ENCODE measurements at regions not wholly inside any gene's neighbourhood (a gene's known extent, or its start where the extent isn't known, plus 50 kb on each side); places are given as distances from the start of the nearest gene placed in this dataset.

- no peak for TF ChIP-seq CTCF (IDR thresholded peaks at IDR 0.05)
- no peak for TF ChIP-seq POLR2A (IDR thresholded peaks at IDR 0.05)
- no peak for TF ChIP-seq POLR2AphosphoS5 (IDR thresholded peaks at IDR 0.05)
These were observed 839.8 kb upstream of the POM121L12 start for GRCh38 chr7:52195664-52196063.
